ENCODE measurements at regions not wholly inside any gene's neighbourhood (a gene's known extent, or its start where the extent isn't known, plus 50 kb on each side); places are given as distances from the start of the nearest gene placed in this dataset.

- no peak for ATAC-seq
- TF ChIP-seq ZFP3 (CRISPR knock-in tag; IDR thresholded peaks at IDR 0.05): no peak
- TF ChIP-seq POU6F1 (CRISPR knock-in tag; IDR thresholded peaks at IDR 0.05; ENCODE audit: borderline replicate concordance, low read depth): no peak
- no peak for TF ChIP-seq ZC3H10 (CRISPR knock-in tag; IDR thresholded peaks at IDR 0.05)
- no peak for TF ChIP-seq TSHZ2 (CRISPR knock-in tag; IDR thresholded peaks at IDR 0.05)
- TF ChIP-seq SNAI2 (CRISPR knock-in tag; IDR thresholded peaks at IDR 0.05): no peak
- no peak for TF ChIP-seq CSDC2 (CRISPR knock-in tag; IDR thresholded peaks at IDR 0.05)
- no peak for TF ChIP-seq GLIS3 (CRISPR knock-in tag; IDR thresholded peaks at IDR 0.05)
- TF ChIP-seq ZNF70 (CRISPR knock-in tag; IDR thresholded peaks at IDR 0.05): no peak
- TF ChIP-seq ARNTL (CRISPR knock-in tag; IDR thresholded peaks at IDR 0.05; ENCODE audit: borderline replicate concordance, low read depth): no peak
- TF ChIP-seq TOX (CRISPR knock-in tag; IDR thresholded peaks at IDR 0.05; ENCODE audit: borderline replicate concordance): no peak
- TF ChIP-seq PPARA (CRISPR knock-in tag; IDR thresholded peaks at IDR 0.05; ENCODE audit: borderline replicate concordance): no peak
- no peak for TF ChIP-seq RARB (CRISPR knock-in tag; IDR thresholded peaks at IDR 0.05)
- TF ChIP-seq ISL1 (CRISPR knock-in tag; IDR thresholded peaks at IDR 0.05): no peak
- TF ChIP-seq PATZ1 (CRISPR knock-in tag; IDR thresholded peaks at IDR 0.05; ENCODE audit: borderline replicate concordance): no peak
- no peak for TF ChIP-seq CREB5 (CRISPR knock-in tag; IDR thresholded peaks at IDR 0.05; ENCODE audit: low read depth)
- no peak for TF ChIP-seq ZNF8 (CRISPR knock-in tag; IDR thresholded peaks at IDR 0.05)
- no peak for TF ChIP-seq ZNF565 (CRISPR knock-in tag; conservative IDR thresholded peaks at IDR 0.05; ENCODE audit: low read depth)
These were observed 356.7 kb upstream of the MYT1L start for GRCh38 chr2:2687745-2688144.

- no peak for TF ChIP-seq ZC3H10 (CRISPR knock-in tag; IDR thresholded peaks at IDR 0.05)
- no peak for TF ChIP-seq BACH2 (CRISPR knock-in tag; IDR thresholded peaks at IDR 0.05; ENCODE audit: borderline replicate concordance)
- TF ChIP-seq PPARA (CRISPR knock-in tag; IDR thresholded peaks at IDR 0.05; ENCODE audit: borderline replicate concordance): no peak
- TF ChIP-seq GLIS3 (CRISPR knock-in tag; IDR thresholded peaks at IDR 0.05): no peak
- TF ChIP-seq TSHZ2 (CRISPR knock-in tag; IDR thresholded peaks at IDR 0.05): no peak
- TF ChIP-seq OSR1 (CRISPR knock-in tag; IDR thresholded peaks at IDR 0.05): no peak
- no peak for TF ChIP-seq CSRNP3 (CRISPR knock-in tag; IDR thresholded peaks at IDR 0.05)
- no peak for TF ChIP-seq CREB5 (CRISPR knock-in tag; IDR thresholded peaks at IDR 0.05; ENCODE audit: low read depth)
- TF ChIP-seq POU6F1 (CRISPR knock-in tag; IDR thresholded peaks at IDR 0.05; ENCODE audit: borderline replicate concordance, low read depth): no peak
- no peak for TF ChIP-seq CSDC2 (CRISPR knock-in tag; IDR thresholded peaks at IDR 0.05)
- TF ChIP-seq ZNF70 (CRISPR knock-in tag; IDR thresholded peaks at IDR 0.05): no peak
- no peak for TF ChIP-seq SNAI2 (CRISPR knock-in tag; IDR thresholded peaks at IDR 0.05)
- TF ChIP-seq ZFP30 (CRISPR knock-in tag; IDR thresholded peaks at IDR 0.05): no peak
- ATAC-seq: no peak
These were observed 355.1 kb upstream of the MYT1L start for GRCh38 chr2:2686222-2686621.

All from SK-N-SH treated with all-trans-retinoic acid at 6 μM for 48 hours (cell line).